ENCODE measurements at regions not wholly inside any gene's neighbourhood (a gene's known extent, or its start where the extent isn't known, plus 50 kb on each side); places are given as distances from the start of the nearest gene placed in this dataset.

- DNase-seq: no peak
These were observed 83.0 kb upstream of the ADRA2C start for GRCh38 chr4:3683077-3683743.

- no peak for DNase-seq
These were observed 83.7 kb upstream of the ADRA2C start for GRCh38 chr4:3682236-3683076.

- DNase-seq: no peak
These were observed 85.0 kb upstream of the ADRA2C start for GRCh38 chr4:3681191-3681590.

GRCh38 chr4:3680656-3681055, 85.5 kb upstream of the ADRA2C start:
- DNase-seq: no peak

- DNase-seq: no peak
These were observed 86.3 kb upstream of the ADRA2C start for GRCh38 chr4:3679851-3680311.

GRCh38 chr4:3679071-3679825, 86.9 kb upstream of the ADRA2C start:
- DNase-seq: no peak

GRCh38 chr4:3677748-3678070, 88.5 kb upstream of the ADRA2C start:
- DNase-seq: no peak

GRCh38 chr4:3676907-3677747, 89.1 kb upstream of the ADRA2C start:
- DNase-seq: no peak

- DNase-seq: no peak
These were observed 90.0 kb upstream of the ADRA2C start for GRCh38 chr4:3676196-3676595.

GRCh38 chr4:3675251-3676115, 90.7 kb upstream of the ADRA2C start:
- DNase-seq: no peak

GRCh38 chr4:3674479-3674851, 91.7 kb upstream of the ADRA2C start:
- DNase-seq: no peak

- no peak for DNase-seq
These were observed 92.3 kb upstream of the ADRA2C start for GRCh38 chr4:3673716-3674478.

- no peak for DNase-seq
These were observed 93.0 kb upstream of the ADRA2C start for GRCh38 chr4:3673176-3673575.

- no peak for DNase-seq
These were observed 93.7 kb upstream of the ADRA2C start for GRCh38 chr4:3672465-3672831.

- no peak for DNase-seq
These were observed 94.4 kb upstream of the ADRA2C start for GRCh38 chr4:3671571-3672464.

GRCh38 chr4:3670521-3671519, 95.4 kb upstream of the ADRA2C start:
- DNase-seq: no peak

- no peak for DNase-seq
These were observed 96.6 kb upstream of the ADRA2C start for GRCh38 chr4:3669553-3669949.

- no peak for DNase-seq
These were observed 97.2 kb upstream of the ADRA2C start for GRCh38 chr4:3668825-3669552.

Measured in DMS 273 treated with DMSO at 0.1 percent for 48 hours (cell line).